ENCODE measurements at regions not wholly inside any gene's neighbourhood (a gene's known extent, or its start where the extent isn't known, plus 50 kb on each side); places are given as distances from the start of the nearest gene placed in this dataset.
A peak's percentile ranks its signal among the peaks of the same experiment; 100 is the strongest.

DNA sequence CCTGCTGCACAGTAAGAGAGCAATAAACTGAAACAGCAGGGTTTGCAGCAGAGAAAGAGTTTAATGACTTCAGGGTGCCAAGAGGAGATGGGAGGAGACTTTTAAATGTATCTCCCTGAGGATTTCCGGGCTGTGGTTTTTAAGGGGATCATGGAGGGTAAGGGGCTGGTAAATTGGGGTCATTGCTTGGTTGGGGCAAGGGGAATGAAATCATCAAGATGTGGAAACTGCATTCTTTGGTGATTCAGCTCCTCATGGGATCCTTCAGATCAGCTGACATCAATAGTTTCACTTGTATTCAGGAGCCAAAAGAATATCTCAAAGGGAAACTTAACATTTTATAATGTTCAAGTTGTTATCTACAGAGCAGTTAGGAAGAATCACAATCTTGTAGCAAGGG lies 174.3 kb upstream of the ANXA10 start:
- Histone ChIP-seq H3F3A (ENCODE audit: insufficient read depth) (no peaks in the 10 kb centered on the region), H3K4me1 (ENCODE audit: insufficient read depth) (no peaks in the 10 kb centered on the region), H3K27me3 (replicated peaks; ENCODE audit: insufficient read depth) (no peaks in the 10 kb centered on the region), H3K9me3 (ENCODE audit: low read depth) (no peaks in the 10 kb centered on the region), H2AFZ (no peak overlapping the region), H3K9ac (no peak overlapping the region), H3K4me2 (ENCODE audit: unreplicated experiment) (no peak overlapping the region), H3K79me2 (ENCODE audit: insufficient read depth) (no peaks in the 10 kb centered on the region), H3K27ac (no peak overlapping the region), H4K20me1 (ENCODE audit: insufficient read depth) (no peaks in the 10 kb centered on the region), H3K9me2 (ENCODE audit: insufficient read depth) (no peaks in the 10 kb centered on the region), H3K4me3 (no peak overlapping the region), H3K36me3 (ENCODE audit: low read depth) (no peaks in the 10 kb centered on the region)
- no peak for TF ChIP-seq EZH2phosphoT487 (IDR thresholded peaks at IDR 0.05; ENCODE audit: insufficient read depth, low read depth)
- DNase-seq = no peak
- in situ Hi-C loops (cut with MboI) = no loop called here
- 6 to 8% methylated on average over 1 of the region's 1 CpG for WGBS, 2 experiments (ENCODE audit: low coverage in 1 of 2, low lambda C conversion rate in 2 of 2, missing lambda C conversion rate in 2 of 2)

- Histone ChIP-seq H2AFZ (no peak overlapping the region), H3K27me3 (replicated peaks; ENCODE audit: insufficient read depth) (no peaks in the 10 kb centered on the region; the same call in 1 of the 2 replicates), H3K9me3 (ENCODE audit: low read depth) (no peaks in the 10 kb centered on the region), H3K4me2 (ENCODE audit: unreplicated experiment) (no peak overlapping the region), H3K9me2 (ENCODE audit: insufficient read depth) (no peaks in the 10 kb centered on the region), H3K36me3 (ENCODE audit: low read depth) (no peaks in the 10 kb centered on the region), H3K9ac (no peak overlapping the region), H3K4me1 (ENCODE audit: insufficient read depth) (no peaks in the 10 kb centered on the region), H3K79me2 (ENCODE audit: insufficient read depth) (no peaks in the 10 kb centered on the region), H3K27ac (no peak overlapping the region), H3K4me3 (no peak overlapping the region), H3F3A (ENCODE audit: insufficient read depth) (no peaks in the 10 kb centered on the region), H4K20me1 (ENCODE audit: insufficient read depth) (no peaks in the 10 kb centered on the region)
- peak; percentile 3 for DNase-seq
- in situ Hi-C loops (cut with MboI) = no loop called here
- TF ChIP-seq EZH2phosphoT487 (IDR thresholded peaks at IDR 0.05; ENCODE audit: insufficient read depth, low read depth) (no peak), EZH2 (IDR thresholded peaks at IDR 0.05; ENCODE audit: insufficient read depth, poor library complexity, severe bottlenecking) (no peak)
- 5 to 15% methylated on average over 1 of the region's 1 CpG for WGBS, 2 experiments (ENCODE audit: low coverage in 1 of 2, low lambda C conversion rate in 2 of 2, missing lambda C conversion rate in 2 of 2)
These were observed 162.2 kb upstream of the ANXA10 start for GRCh38 chr4:167930166-167930565.

DNA sequence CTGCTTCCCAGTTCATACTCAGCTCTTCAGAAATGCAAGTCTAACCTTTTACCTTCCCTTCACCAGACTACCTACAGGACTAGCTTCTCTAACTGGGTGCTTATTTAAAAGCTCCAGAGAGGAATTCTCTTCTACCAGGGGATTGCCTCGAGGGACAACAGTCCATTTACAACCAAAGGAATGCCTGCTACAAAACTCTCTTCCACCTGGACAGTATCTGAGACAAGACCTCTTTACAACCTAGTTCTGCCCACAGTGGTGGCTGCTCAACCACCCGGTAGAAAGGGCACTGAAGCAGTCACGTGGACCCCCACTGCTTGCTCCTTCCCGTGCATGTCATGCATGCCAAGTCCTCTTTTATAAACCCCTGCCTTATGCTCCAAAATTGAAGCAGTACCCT lies 158.1 kb upstream of the ANXA10 start:
- Histone ChIP-seq H3K9me2 (ENCODE audit: insufficient read depth) (no peaks in the 10 kb centered on the region), H3K4me3 (no peak overlapping the region), H3K4me2 (ENCODE audit: unreplicated experiment) (no peak overlapping the region), H3K9ac (no peak overlapping the region), H3K79me2 (ENCODE audit: insufficient read depth) (no peaks in the 10 kb centered on the region), H3K36me3 (ENCODE audit: low read depth) (no peaks in the 10 kb centered on the region), H3K9me3 (ENCODE audit: low read depth) (no peaks in the 10 kb centered on the region), H2AFZ (no peak overlapping the region), H4K20me1 (ENCODE audit: insufficient read depth) (no peaks in the 10 kb centered on the region), H3F3A (ENCODE audit: insufficient read depth) (no peaks in the 10 kb centered on the region), H3K27ac (no peak overlapping the region), H3K27me3 (replicated peaks; ENCODE audit: insufficient read depth) (no peaks in the 10 kb centered on the region; the same call in 1 of the 2 replicates), H3K4me1 (ENCODE audit: insufficient read depth) (no peaks in the 10 kb centered on the region)
- in situ Hi-C loops (cut with MboI) = no loop called here
- DNase-seq = no peak
- WGBS, 2 experiments (ENCODE audit: low coverage in 1 of 2, low lambda C conversion rate in 2 of 2, missing lambda C conversion rate in 2 of 2) = 11 to 18% methylated on average over 4 of the region's 4 CpGs
- no peak for TF ChIP-seq EZH2phosphoT487 (IDR thresholded peaks at IDR 0.05; ENCODE audit: insufficient read depth, low read depth)
- no peak for TF ChIP-seq EZH2 (IDR thresholded peaks at IDR 0.05; ENCODE audit: insufficient read depth, poor library complexity, severe bottlenecking)

GRCh38 chr4:167939863-167940616 lies 152.3 kb upstream of the ANXA10 start:
- 21 to 23% methylated on average over 8 to 10 of the region's 10 CpGs for WGBS, 2 experiments (ENCODE audit: low coverage in 1 of 2, low lambda C conversion rate in 2 of 2, missing lambda C conversion rate in 2 of 2)
- Histone ChIP-seq H3K9me2 (ENCODE audit: insufficient read depth) (no peaks in the 10 kb centered on the region), H3K36me3 (ENCODE audit: low read depth) (no peaks in the 10 kb centered on the region), H3K9me3 (ENCODE audit: low read depth) (no peaks in the 10 kb centered on the region), H3K27ac (no peak overlapping the region), H3K4me2 (ENCODE audit: unreplicated experiment) (no peak overlapping the region), H3K4me1 (ENCODE audit: insufficient read depth) (no peaks in the 10 kb centered on the region), H3K79me2 (ENCODE audit: insufficient read depth) (no peaks in the 10 kb centered on the region), H3F3A (ENCODE audit: insufficient read depth) (no peaks in the 10 kb centered on the region), H4K20me1 (ENCODE audit: insufficient read depth) (no peaks in the 10 kb centered on the region), H3K4me3 (no peak overlapping the region), H3K27me3 (replicated peaks; ENCODE audit: insufficient read depth) (0 out of 2 replicates have a peak, but pooled peaks cover 8% of the 10 kb centered on the region), H3K9ac (no peak overlapping the region), H2AFZ (no peak overlapping the region)
- TF ChIP-seq EZH2phosphoT487 (IDR thresholded peaks at IDR 0.05; ENCODE audit: insufficient read depth, low read depth) = no peak
- no peak for TF ChIP-seq EZH2 (IDR thresholded peaks at IDR 0.05; ENCODE audit: insufficient read depth, poor library complexity, severe bottlenecking)
- in situ Hi-C loops (cut with MboI) = no loop called here
- no peak for DNase-seq
